Lung (tissue), 11 donors: ENCODE measurements at regions not wholly inside any gene's neighbourhood (a gene's known extent, or its start where the extent isn't known, plus 50 kb on each side); places are given as distances from the start of the nearest gene placed in this dataset.

ENCODE experiments used
- ATAC-seq: fragments of 200-7000 bp; cut with Tn5 transposase; one replicate; pipeline ENCODE4 v1.9.1; 2020; ENCODE audit warnings: moderate number of reproducible peaks; ENCODE audit not compliant: insufficient read depth, low FRiP score
- DNase-seq, 3 donors: peaks; one replicate each; pipeline ENCODE4 v3.0.0-alpha.2; 2013 to 2017
- H3K27ac ChIP-seq, 2 donors: one replicate each; pipeline ENCODE4 v1.5.1; 2013; ENCODE audit warnings: mild to moderate bottlenecking in 2 of 2, moderate library complexity in 2 of 2, control low read depth in 1 of 2, inconsistent platforms in 1 of 2, low read depth in 1 of 2, low read length in 1 of 2
- H3K27me3 ChIP-seq, 3 donors: one replicate each; pipeline ENCODE4 v1.5.1; 2013; ENCODE audit warnings: low read length in 2 of 3; ENCODE audit not compliant: control insufficient read depth in 3 of 3, insufficient read depth in 3 of 3
- H3K36me3 ChIP-seq, 4 donors: one replicate each; pipeline ENCODE4 v1.5.1; 2013; ENCODE audit warnings: low read length in 4 of 4, mild to moderate bottlenecking in 1 of 4, moderate library complexity in 1 of 4; ENCODE audit not compliant: control insufficient read depth in 4 of 4, insufficient read depth in 4 of 4
- H3K4me1 ChIP-seq, 5 donors: one replicate each; pipeline ENCODE4 v1.5.1; 2013; ENCODE audit warnings: low read length in 5 of 5, mild to moderate bottlenecking in 2 of 5, moderate library complexity in 1 of 5; ENCODE audit not compliant: control insufficient read depth in 5 of 5, insufficient read depth in 5 of 5
- H3K4me3 ChIP-seq: one replicate; pipeline ENCODE4 v1.5.1; 2013; ENCODE audit warnings: mild to moderate bottlenecking, control low read depth, moderate library complexity
- H3K9ac ChIP-seq, 2 donors: one replicate each; pipeline ENCODE4 v1.5.1; 2013; ENCODE audit warnings: low read length in 2 of 2, control low read depth in 1 of 2; ENCODE audit not compliant: insufficient read depth in 1 of 2
- H3K9me3 ChIP-seq, 4 donors: one replicate each; pipeline ENCODE4 v1.5.1; 2013; ENCODE audit warnings: low read length in 3 of 4, mild to moderate bottlenecking in 1 of 4, moderate library complexity in 1 of 4; ENCODE audit not compliant: control insufficient read depth in 4 of 4, insufficient read depth in 3 of 4
- WGBS, 2 donors: extraction: QIAGEN DNeasy Blood & Tissue Kit; methylation state at CpG; one replicate each; pipeline ENCODE4 v1.1.7; 2013; 5-methylcytosine and 5-hydroxymethylcytosine counted together
- TF ChIP-seq, protein P1 (sequence below): IDR thresholded peaks from 2 replicates; pipeline ENCODE4 v1.5.1; 2012; ENCODE audit warnings: mild to moderate bottlenecking; ENCODE audit errors: control extremely low read depth, extremely low read depth
- donor health status: control.
- donor health status: control.
- donor health status: Bipolar disorder and iron deficiency.
- donor health status: healthy.
- donor health status: DM: yes; HTN: yes; CAD: no.

DNA sequence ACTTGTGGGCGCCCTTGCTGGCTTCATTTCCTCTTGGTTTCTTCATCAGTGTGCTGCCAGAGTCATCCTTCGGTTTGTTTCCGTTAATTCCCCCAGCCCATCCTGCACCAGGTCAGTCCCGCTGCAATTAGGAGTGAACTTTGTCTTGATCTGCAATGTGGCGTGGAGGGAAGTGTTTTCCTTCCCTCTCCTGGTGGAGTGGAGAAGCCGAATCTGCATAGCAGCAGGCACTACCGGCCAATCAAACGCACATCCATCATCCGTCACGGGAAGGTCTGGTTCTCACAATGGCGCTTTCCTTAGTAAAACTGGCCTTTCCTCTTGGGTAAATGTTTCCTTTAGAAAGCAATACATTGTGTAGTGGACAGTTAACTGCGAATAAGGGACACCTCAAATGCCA, 337.5 kb downstream of the CXCL12 start:
- 16 to 31% methylated on average over 12 of the region's 12 CpGs for WGBS, 2 donors
- TF ChIP-seq, protein P1, sequence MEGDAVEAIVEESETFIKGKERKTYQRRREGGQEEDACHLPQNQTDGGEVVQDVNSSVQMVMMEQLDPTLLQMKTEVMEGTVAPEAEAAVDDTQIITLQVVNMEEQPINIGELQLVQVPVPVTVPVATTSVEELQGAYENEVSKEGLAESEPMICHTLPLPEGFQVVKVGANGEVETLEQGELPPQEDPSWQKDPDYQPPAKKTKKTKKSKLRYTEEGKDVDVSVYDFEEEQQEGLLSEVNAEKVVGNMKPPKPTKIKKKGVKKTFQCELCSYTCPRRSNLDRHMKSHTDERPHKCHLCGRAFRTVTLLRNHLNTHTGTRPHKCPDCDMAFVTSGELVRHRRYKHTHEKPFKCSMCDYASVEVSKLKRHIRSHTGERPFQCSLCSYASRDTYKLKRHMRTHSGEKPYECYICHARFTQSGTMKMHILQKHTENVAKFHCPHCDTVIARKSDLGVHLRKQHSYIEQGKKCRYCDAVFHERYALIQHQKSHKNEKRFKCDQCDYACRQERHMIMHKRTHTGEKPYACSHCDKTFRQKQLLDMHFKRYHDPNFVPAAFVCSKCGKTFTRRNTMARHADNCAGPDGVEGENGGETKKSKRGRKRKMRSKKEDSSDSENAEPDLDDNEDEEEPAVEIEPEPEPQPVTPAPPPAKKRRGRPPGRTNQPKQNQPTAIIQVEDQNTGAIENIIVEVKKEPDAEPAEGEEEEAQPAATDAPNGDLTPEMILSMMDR, result no peak
- H3K27me3 ChIP-seq, result no peaks in the 10 kb centered on the region
- peak overlapping the region in 1 of 2 donors; percentile 56 for H3K27ac ChIP-seq
- no peak overlapping the region for H3K9ac ChIP-seq
- H3K9me3 ChIP-seq, result no peaks in the 10 kb centered on the region
- H3K4me3 ChIP-seq, result no peak overlapping the region
- DNase-seq (peak; percentile 27 to 71 (median 50)), ATAC-seq (no peak)
- H3K4me1 ChIP-seq, result peaks cover 0 to 16% (median 4%) of the 10 kb centered on the region in 5 donors
- no peaks in the 10 kb centered on the region for H3K36me3 ChIP-seq

DNA sequence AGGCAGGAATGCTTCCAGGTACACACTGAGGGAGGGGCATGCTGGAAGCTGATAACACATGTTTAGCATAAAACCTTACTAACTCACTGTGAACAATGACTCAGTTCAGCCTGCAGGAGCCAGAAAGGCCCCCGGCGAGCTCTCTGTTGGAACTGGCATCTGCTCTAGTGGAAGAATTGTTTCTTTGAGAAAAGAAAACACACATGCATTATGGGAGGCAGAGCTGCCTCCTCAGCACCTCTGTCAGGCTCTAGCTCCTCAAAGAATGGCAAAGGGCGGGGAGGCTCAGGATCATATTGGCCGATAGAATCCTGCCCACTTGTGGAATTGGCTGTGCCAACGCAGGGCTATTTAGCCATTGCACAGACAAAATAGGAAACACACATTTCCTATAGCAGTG, 338.3 kb downstream of the CXCL12 start:
- ATAC-seq (no peak), DNase-seq (no peak)
- Histone ChIP-seq H3K9ac (no peak overlapping the region), H3K4me1 (peaks cover 0 to 16% (median 4%) of the 10 kb centered on the region in 5 donors), H3K27me3 (no peaks in the 10 kb centered on the region), H3K36me3 (no peaks in the 10 kb centered on the region), H3K27ac (no peak overlapping the region), H3K9me3 (no peaks in the 10 kb centered on the region), H3K4me3 (no peak overlapping the region)
- WGBS, 2 donors, result 48 to 58% methylated on average over 5 of the region's 5 CpGs
- TF ChIP-seq, protein P1, result no peak

DNA sequence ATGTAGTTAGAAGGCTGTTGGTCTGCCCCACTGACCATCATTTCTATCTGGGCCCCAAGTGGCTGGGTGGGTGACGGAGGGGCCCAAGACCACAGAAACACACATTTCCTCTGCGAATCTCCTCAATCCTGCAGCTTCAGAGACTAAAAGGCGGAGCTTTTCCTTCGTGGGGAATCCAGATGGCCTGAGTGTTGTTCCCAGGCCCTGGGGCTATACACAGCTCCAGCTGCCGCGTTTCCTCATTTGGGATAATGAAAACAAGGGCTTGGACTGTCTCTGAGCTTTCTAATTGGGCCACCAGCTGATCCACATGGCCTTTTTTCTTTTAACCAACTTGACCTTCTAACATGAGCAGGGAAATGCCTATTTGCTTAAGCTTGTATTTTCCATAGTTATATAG, 339.9 kb downstream of the CXCL12 start:
- ATAC-seq (no peak), DNase-seq (peak in 2 of 3 donors; percentile 55 to 70)
- TF ChIP-seq, protein P1, result no peak
- WGBS, 2 donors, result 76 to 89% methylated on average over 6 of the region's 6 CpGs
- H3K27ac ChIP-seq, result no peak overlapping the region
- H3K27me3 ChIP-seq, result no peaks in the 10 kb centered on the region
- H3K9ac ChIP-seq, result no peak overlapping the region
- H3K4me3 ChIP-seq, result no peak overlapping the region
- peaks cover 0 to 16% (median 4%) of the 10 kb centered on the region in 5 donors for H3K4me1 ChIP-seq
- H3K36me3 ChIP-seq, result no peaks in the 10 kb centered on the region
- peaks cover 0 to under 1% (median 0%) of the 10 kb centered on the region in 4 donors for H3K9me3 ChIP-seq

DNA sequence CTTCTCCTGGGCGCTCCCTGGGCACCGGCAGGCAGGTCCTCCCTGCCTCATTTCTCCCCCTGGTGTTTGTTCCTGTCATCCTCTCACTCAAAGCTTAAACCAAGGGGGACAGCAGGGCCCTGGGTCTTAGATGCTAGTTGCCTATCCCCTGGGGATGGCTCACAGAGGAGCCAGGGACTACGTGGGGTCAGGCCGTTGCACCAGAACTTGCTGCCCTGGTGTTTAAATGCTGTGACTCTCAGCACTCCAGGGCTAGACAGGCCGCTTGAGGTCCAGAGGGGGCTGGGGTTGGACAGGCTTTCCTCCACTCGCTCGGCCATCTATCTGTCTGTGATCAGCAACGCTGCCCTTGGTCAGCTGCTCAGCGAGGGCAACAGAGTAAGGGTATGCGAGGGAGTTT, 340.3 kb downstream of the CXCL12 start:
- no peaks in the 10 kb centered on the region for H3K36me3 ChIP-seq
- H3K4me3 ChIP-seq, result no peak overlapping the region
- no peak overlapping the region for H3K27ac ChIP-seq
- 89 to 95% methylated on average over 10 of the region's 10 CpGs for WGBS, 2 donors
- DNase-seq, result no peak
- TF ChIP-seq, protein P1, result no peak
- no peak overlapping the region for H3K9ac ChIP-seq
- H3K4me1 ChIP-seq, result peaks cover 0 to 13% (median 0%) of the 10 kb centered on the region in 5 donors
- peaks cover 0 to 2% (median 0%) of the 10 kb centered on the region in 4 donors for H3K9me3 ChIP-seq
- ATAC-seq, result no peak
- no peaks in the 10 kb centered on the region for H3K27me3 ChIP-seq
